NCI-H2196 treated with DMSO at 0.1 percent for 48 hours (cell line): ENCODE measurements at regions not wholly inside any gene's neighbourhood (a gene's known extent, or its start where the extent isn't known, plus 50 kb on each side); places are given as distances from the start of the nearest gene placed in this dataset.
"Not testable (repeated sequence)": the region's sequence is repeated elsewhere in the genome, so short reads cannot be mapped to it uniquely, and the experiment has no call there.

ENCODE experiments used
- DNase-seq: peaks from one replicate; lab custom pipeline; 2025; ENCODE audit not compliant: unreplicated experiment; lab: John Stamatoyannopoulos, UW

GRCh38 chr15:92821491-92822116 is 78.5 kb upstream of the CHD2 start:
- no peak for DNase-seq

DNA sequence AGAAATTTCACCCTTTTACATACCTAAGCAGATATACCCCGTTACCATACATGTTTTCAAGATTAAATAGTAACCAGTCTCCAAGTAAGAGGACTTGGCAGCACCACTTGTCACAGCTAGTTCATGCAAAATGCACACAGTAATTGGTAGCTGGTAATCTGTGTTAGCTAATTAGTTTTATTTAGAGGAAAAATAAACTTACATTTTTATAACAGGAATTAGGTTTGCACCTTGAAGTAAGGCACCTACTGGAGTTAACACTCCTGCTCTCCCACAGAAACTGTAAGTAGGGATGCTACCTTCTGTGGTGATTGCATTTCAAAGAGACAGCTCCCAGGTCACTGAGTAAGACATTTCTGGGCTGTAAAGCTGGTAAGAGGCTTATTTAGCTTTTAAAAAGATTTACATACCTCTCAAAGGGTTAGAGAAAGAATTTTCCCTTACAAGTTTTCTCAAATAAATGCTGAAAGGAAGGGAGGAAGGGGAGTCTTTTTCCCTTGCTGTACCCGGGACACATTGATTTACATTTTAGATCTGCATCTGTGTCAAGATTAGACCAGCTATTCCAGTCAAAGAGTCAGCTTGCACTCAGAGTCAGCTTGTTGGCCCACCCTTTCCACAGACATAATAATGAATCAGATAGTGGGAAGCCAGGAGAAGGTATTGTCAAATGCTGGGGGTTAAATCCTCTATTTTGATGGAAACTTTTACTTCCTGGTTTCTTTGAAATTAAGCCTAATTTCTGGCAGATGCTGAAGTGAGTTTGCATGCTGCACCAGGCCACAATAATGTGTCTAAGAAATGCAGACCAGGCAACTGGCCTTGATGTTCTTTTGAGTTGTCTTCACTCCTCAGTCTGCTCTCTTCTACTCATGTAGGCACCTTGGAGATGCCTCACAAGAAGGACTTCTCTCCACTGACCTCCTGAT is 77.6 kb upstream of the CHD2 start:
- DNase-seq: no peak

DNA sequence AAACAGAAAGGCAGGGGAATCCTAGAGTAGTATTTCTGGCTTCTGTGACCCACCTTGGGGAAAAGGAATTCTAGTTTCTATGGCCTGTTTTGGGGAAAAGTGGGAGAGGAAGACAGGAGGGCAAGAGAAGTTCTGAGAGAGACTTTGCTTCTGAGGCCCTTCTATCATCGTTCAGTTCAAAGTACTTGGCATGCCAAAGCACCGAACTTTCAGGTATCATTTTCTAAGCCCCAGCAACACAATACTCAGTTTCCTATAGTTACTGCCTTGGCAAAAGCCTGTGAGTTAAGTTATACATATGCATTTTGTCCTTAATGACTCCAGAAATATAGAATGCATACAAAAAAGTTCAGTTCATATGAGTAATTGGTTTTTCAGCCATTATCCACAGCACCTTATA is 74.1 kb upstream of the CHD2 start:
- DNase-seq: no peak

DNA sequence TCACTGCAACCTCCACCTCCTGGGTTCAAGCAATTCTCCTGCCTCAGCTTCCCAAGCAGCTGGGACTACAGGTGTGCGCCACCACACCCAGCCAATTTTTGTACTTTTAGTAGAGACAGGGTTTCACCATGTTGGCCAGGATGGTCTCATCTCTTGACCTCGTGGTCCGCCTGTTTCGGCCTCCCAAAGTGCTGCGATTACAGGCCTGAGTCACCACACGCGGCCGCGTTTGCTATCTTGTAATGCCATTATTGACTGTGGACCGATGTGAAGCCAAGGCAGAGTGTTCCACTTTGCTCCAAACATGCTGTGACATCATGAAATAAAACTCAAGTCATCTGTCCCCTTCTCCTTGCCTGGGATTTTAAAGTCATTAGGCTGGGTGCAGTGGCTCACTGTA is 72.1 kb upstream of the CHD2 start:
- not testable (repeated sequence) for DNase-seq

DNA sequence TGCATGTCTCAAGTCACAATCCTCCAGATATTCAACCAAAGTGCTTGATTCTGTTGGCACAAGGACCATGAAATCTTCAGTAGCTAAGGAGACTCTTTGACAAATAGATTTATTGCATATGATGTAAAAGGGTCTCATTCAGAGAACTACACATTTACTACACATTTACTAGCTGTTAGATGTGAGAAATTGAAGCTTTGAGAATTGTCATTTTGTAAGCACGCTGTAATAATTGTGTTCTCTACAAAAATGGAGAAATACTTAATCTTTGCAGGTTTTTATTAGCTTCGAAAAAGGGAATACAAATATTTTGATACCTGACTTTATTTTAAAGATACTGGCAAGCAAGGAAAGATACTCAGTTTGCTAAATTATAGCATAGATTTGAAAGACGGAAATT is 70.2 kb upstream of the CHD2 start:
- DNase-seq: no peak

DNA sequence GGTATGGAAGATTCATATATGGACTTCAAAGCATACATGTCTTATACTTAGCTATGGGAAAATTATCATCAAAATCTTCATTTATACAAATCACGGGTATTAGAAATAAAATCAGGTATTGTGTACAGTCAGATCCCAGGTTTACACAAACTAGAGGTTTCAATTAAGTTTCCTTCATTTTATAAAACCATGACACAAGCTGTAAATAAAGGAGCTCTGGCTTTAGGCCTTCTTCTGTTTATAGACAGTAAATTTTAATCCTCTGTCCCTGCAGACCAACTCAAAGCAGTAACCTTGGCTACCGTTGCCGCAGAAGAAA is 68.8 kb upstream of the CHD2 start:
- DNase-seq: no peak

DNA sequence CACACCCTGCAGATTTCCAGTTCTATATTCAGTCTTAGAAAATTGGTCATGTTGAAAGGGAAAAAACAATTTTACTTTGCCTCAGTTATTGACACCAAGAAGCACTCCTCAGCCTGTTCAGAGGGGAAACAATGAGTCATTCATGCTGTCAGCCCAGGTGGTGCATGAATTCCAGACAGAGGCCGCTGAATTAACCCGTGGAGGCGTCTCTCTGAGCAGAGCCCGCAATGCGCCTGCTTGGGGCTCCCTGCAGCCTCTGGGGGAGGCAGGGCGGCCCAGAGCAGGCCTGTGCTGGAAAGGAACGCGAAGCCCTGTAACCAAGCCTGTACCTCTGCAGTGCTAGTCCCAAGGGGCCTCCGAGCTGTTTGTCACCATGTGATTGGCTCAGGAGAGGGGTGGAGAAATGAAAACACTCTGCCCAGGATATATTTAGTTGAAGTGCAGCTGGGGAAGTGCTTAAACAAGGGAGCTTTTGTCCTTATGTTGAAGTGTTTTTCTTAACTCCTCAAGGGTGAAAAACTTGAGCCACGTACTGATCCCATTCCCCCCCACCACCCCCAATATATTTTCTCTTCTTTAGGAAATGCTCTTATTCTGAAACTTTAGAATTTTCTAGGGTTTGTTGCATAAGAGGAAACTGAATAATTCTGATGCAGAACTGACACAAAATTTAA is 68.3 kb upstream of the CHD2 start:
- peak; percentile 72 for DNase-seq

GRCh38 chr15:92833106-92833433 is 67.1 kb upstream of the CHD2 start:
- no peak for DNase-seq

GRCh38 chr15:92833493-92834271 is 66.4 kb upstream of the CHD2 start:
- DNase-seq: no peak

GRCh38 chr15:92839696-92840095 is 60.4 kb upstream of the CHD2 start:
- DNase-seq: peak; percentile 28

- DNase-seq: no peak
Measured at GRCh38 chr15:92840149-92840548, 60.0 kb upstream of the CHD2 start.

DNA sequence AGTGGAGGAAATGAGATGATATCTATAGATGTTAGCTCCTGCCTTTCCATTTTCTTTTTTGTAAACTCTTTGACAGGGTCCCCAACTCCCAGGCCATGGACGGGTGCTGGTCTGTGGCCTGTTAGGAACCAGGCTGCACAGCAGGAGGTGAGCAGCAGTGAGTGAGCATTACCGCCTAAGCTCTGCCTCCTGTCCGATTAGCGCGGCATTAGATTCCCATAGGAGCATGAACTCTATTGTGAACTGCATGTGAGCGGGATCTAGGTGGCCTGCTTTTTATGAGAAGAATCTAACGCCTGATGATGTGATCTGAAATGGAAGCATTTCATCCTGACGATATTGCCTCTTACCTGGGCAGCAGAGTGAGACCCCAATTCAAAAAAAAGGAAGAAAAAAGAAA is 56.8 kb upstream of the CHD2 start:
- no peak for DNase-seq

GRCh38 chr15:92843814-92844213 is 56.3 kb upstream of the CHD2 start:
- DNase-seq: no peak

- peak; percentile 12 for DNase-seq
Measured at GRCh38 chr15:92845126-92845508, 55.0 kb upstream of the CHD2 start.

- no peak for DNase-seq
Measured at GRCh38 chr15:92846741-92847140, 53.4 kb upstream of the CHD2 start.

GRCh38 chr15:92847841-92848240 is 52.3 kb upstream of the CHD2 start:
- DNase-seq: no peak

DNA sequence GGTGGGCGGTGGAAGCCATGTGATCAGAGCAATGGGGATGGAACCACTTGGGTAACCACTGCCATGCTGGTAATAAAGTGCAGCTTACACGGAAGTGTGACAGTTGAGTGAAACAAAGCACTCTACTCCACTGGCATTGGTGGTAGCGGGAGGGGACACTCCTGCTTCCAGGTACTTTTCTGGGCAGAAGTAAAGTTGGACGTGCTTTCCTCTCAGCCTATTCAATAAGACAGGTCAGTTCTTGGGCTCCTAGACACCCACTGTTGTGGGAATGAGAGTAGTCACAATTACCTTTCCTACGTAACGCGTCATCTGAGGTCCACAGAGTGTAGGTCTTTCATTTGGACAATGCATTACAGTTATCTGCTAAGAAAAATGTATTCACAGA is 51.7 kb upstream of the CHD2 start:
- no peak for DNase-seq

DNA sequence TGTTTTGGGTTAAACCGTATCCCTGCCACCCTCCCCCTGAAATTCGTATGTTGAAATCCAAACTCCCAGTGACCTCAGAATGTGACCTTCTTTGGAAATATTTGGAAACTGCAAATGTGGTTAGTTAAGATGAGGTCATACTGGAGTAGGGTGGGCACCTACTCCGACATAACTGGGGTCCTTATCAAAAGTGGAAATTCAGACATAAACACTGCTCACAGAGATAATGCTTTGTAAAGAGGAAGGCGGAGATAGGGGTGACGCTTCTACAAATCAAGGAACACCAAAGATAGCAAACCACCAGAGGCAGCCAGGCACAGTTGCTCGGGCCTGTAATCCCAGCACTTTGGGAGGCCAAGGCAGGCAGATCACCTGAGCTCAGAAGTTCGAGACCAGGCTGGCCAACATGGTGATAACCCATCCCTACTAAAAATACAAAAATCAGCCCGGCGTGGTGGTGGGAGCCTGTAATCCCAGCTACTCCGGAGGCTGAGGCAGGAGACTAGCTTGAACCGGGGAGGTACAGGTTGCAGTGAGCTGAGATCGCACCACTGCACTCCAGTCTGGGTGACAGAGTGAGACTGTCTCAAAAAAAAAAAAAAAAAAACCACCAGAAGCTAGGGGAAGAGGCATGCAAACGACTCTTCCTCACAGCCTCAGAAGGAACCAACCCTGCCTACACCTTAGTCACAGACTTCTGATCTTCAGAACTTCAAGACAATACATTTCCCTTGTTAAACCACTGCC is 51.1 kb upstream of the CHD2 start:
- no peak for DNase-seq

- not testable (repeated sequence) for DNase-seq
Measured at GRCh38 chr15:92850218-92850617, 49.9 kb upstream of the CHD2 start.
